ENCODE measurements at regions not wholly inside any gene's neighbourhood (a gene's known extent, or its start where the extent isn't known, plus 50 kb on each side); places are given as distances from the start of the nearest gene placed in this dataset.
A peak's percentile ranks its signal among the peaks of the same experiment; 100 is the strongest.

GRCh38 chr5:114953565-114953964 lies 216.1 kb downstream of the TRIM36 start:
- ATAC-seq (peak; percentile 70), DNase-seq (no peak)
- Histone ChIP-seq H3K4me1 (no peaks in the 10 kb centered on the region), H3K27ac (no peak overlapping the region), H3K4me3 (no peak overlapping the region), H3K27me3 (no peaks in the 10 kb centered on the region), H3K9me3 (no peaks in the 10 kb centered on the region), H3K36me3 (no peaks in the 10 kb centered on the region)
- intact Hi-C loops (cut with DNase I) = no loop called here
- no peak for TF ChIP-seq CTCF (IDR thresholded peaks at IDR 0.05)

GRCh38 chr5:114952876-114953275 lies 216.8 kb downstream of the TRIM36 start:
- Histone ChIP-seq H3K9me3 (no peaks in the 10 kb centered on the region), H3K4me1 (no peaks in the 10 kb centered on the region), H3K27ac (no peak overlapping the region), H3K36me3 (no peaks in the 10 kb centered on the region), H3K27me3 (no peaks in the 10 kb centered on the region), H3K4me3 (no peak overlapping the region)
- ATAC-seq = no peak
- intact Hi-C loops (cut with DNase I) = no loop called here
- DNase-seq = no peak
- TF ChIP-seq CTCF (IDR thresholded peaks at IDR 0.05) = no peak

GRCh38 chr5:114949756-114950155 lies 220.0 kb downstream of the TRIM36 start:
- no peak for ATAC-seq
- Histone ChIP-seq H3K4me3 (no peak overlapping the region), H3K9me3 (no peaks in the 10 kb centered on the region), H3K27me3 (no peaks in the 10 kb centered on the region), H3K4me1 (no peaks in the 10 kb centered on the region), H3K36me3 (no peaks in the 10 kb centered on the region), H3K27ac (no peak overlapping the region)
- no peak for DNase-seq
- TF ChIP-seq CTCF (IDR thresholded peaks at IDR 0.05) = no peak
- intact Hi-C loops (cut with DNase I) = no loop called here

GRCh38 chr5:114948986-114949621 lies 220.6 kb downstream of the TRIM36 start:
- DNase-seq = no peak
- no peaks in the 10 kb centered on the region for H3K36me3 ChIP-seq
- no peaks in the 10 kb centered on the region for H3K4me1 ChIP-seq
- no peak overlapping the region for H3K4me3 ChIP-seq
- intact Hi-C loops (cut with DNase I) = no loop called here
- no peak for TF ChIP-seq CTCF (IDR thresholded peaks at IDR 0.05)
- no peak overlapping the region for H3K27ac ChIP-seq
- ATAC-seq = no peak
- no peaks in the 10 kb centered on the region for H3K9me3 ChIP-seq
- H3K27me3 ChIP-seq = no peaks in the 10 kb centered on the region

- DNase-seq = no peak
- intact Hi-C loops (cut with DNase I) = no loop called here
- no peaks in the 10 kb centered on the region for H3K9me3 ChIP-seq
- no peak overlapping the region for H3K4me3 ChIP-seq
- no peaks in the 10 kb centered on the region for H3K27me3 ChIP-seq
- no peak for TF ChIP-seq CTCF (IDR thresholded peaks at IDR 0.05)
- no peaks in the 10 kb centered on the region for H3K36me3 ChIP-seq
- no peak for ATAC-seq
- H3K4me1 ChIP-seq = no peaks in the 10 kb centered on the region
- no peak overlapping the region for H3K27ac ChIP-seq
Measured at GRCh38 chr5:114948363-114948762, 221.3 kb downstream of the TRIM36 start.

- Histone ChIP-seq H3K4me1 (no peaks in the 10 kb centered on the region), H3K4me3 (no peak overlapping the region), H3K36me3 (no peaks in the 10 kb centered on the region), H3K9me3 (no peaks in the 10 kb centered on the region), H3K27me3 (no peaks in the 10 kb centered on the region), H3K27ac (no peak overlapping the region)
- DNase-seq (no peak), ATAC-seq (no peak)
- no peak for TF ChIP-seq CTCF (IDR thresholded peaks at IDR 0.05)
- intact Hi-C loops (cut with DNase I) = no loop called here
Measured at GRCh38 chr5:114940709-114941108, 229.0 kb downstream of the TRIM36 start.
